ENCODE measurements at regions not wholly inside any gene's neighbourhood (a gene's known extent, or its start where the extent isn't known, plus 50 kb on each side); places are given as distances from the start of the nearest gene placed in this dataset.

- H3K4me1 ChIP-seq (ENCODE audit: control insufficient read depth, insufficient read depth, low read length), result peaks cover 21% of the 10 kb centered on the region
- H3K27me3 ChIP-seq (ENCODE audit: control insufficient read depth, insufficient read depth, low read length), result no peaks in the 10 kb centered on the region
- no peak overlapping the region for H3K4me2 ChIP-seq (ENCODE audit: low read length)
- H3K4me3 ChIP-seq (ENCODE audit: low read length), result no peak overlapping the region
- H3K36me3 ChIP-seq (ENCODE audit: insufficient read depth, low read length), result no peaks in the 10 kb centered on the region
- no peaks in the 10 kb centered on the region for H3K9me3 ChIP-seq (replicated peaks; ENCODE audit: low read length)
- H3K9ac ChIP-seq (ENCODE audit: low read depth, low read length), result no peak overlapping the region
Observed at GRCh38 chr5:96280946-96281393, 152.1 kb downstream of the PCSK1 start.

GRCh38 chr5:96279801-96280542, 153.1 kb downstream of the PCSK1 start:
- Histone ChIP-seq H3K4me3 (ENCODE audit: low read length) (no peak overlapping the region), H3K4me2 (ENCODE audit: low read length) (no peak overlapping the region), H3K36me3 (ENCODE audit: insufficient read depth, low read length) (no peaks in the 10 kb centered on the region)

GRCh38 chr5:96278981-96279380, 154.1 kb downstream of the PCSK1 start:
- Histone ChIP-seq H3K9me3 (replicated peaks; ENCODE audit: low read length) (no peaks in the 10 kb centered on the region), H3K27me3 (ENCODE audit: control insufficient read depth, insufficient read depth, low read length) (no peaks in the 10 kb centered on the region), H3K36me3 (ENCODE audit: insufficient read depth, low read length) (no peaks in the 10 kb centered on the region)

More at GRCh38 chr5:96279801-96280542, 153.1 kb downstream of the PCSK1 start:
- Histone ChIP-seq H3K27me3 (ENCODE audit: control insufficient read depth, insufficient read depth, low read length) (no peaks in the 10 kb centered on the region), H3K9ac (ENCODE audit: low read depth, low read length) (no peak overlapping the region), H3K9me3 (replicated peaks; ENCODE audit: low read length) (no peaks in the 10 kb centered on the region), H3K4me1 (ENCODE audit: control insufficient read depth, insufficient read depth, low read length) (peaks cover 21% of the 10 kb centered on the region)

GRCh38 chr5:96275051-96275450, 158.0 kb downstream of the PCSK1 start:
- Histone ChIP-seq H3K36me3 (ENCODE audit: insufficient read depth, low read length) (no peaks in the 10 kb centered on the region), H3K9me3 (replicated peaks; ENCODE audit: low read length) (no peaks in the 10 kb centered on the region), H3K4me2 (ENCODE audit: low read length) (no peak overlapping the region), H3K4me1 (ENCODE audit: control insufficient read depth, insufficient read depth, low read length) (peaks cover 7% of the 10 kb centered on the region), H3K4me3 (ENCODE audit: low read length) (no peak overlapping the region), H3K9ac (ENCODE audit: low read depth, low read length) (no peak overlapping the region), H3K27me3 (ENCODE audit: control insufficient read depth, insufficient read depth, low read length) (no peaks in the 10 kb centered on the region)

More at GRCh38 chr5:96278981-96279380, 154.1 kb downstream of the PCSK1 start:
- H3K9ac ChIP-seq (ENCODE audit: low read depth, low read length), result no peak overlapping the region
- no peak overlapping the region for H3K4me2 ChIP-seq (ENCODE audit: low read length)
- no peak overlapping the region for H3K4me3 ChIP-seq (ENCODE audit: low read length)
- H3K4me1 ChIP-seq (ENCODE audit: control insufficient read depth, insufficient read depth, low read length), result peaks cover 21% of the 10 kb centered on the region

GRCh38 chr5:96265487-96265886, 167.6 kb downstream of the PCSK1 start:
- Histone ChIP-seq H3K9ac (ENCODE audit: low read depth, low read length) (no peak overlapping the region), H3K36me3 (ENCODE audit: insufficient read depth, low read length) (no peaks in the 10 kb centered on the region), H3K4me3 (ENCODE audit: low read length) (no peak overlapping the region), H3K27me3 (ENCODE audit: control insufficient read depth, insufficient read depth, low read length) (no peaks in the 10 kb centered on the region), H3K4me1 (ENCODE audit: control insufficient read depth, insufficient read depth, low read length) (peaks cover 4% of the 10 kb centered on the region), H3K9me3 (replicated peaks; ENCODE audit: low read length) (no peaks in the 10 kb centered on the region), H3K4me2 (ENCODE audit: low read length) (no peak overlapping the region)

- Histone ChIP-seq H3K4me1 (ENCODE audit: control insufficient read depth, insufficient read depth, low read length) (peaks cover 18% of the 10 kb centered on the region), H3K9me3 (replicated peaks; ENCODE audit: low read length) (no peaks in the 10 kb centered on the region), H3K4me2 (ENCODE audit: low read length) (no peak overlapping the region), H3K36me3 (ENCODE audit: insufficient read depth, low read length) (no peaks in the 10 kb centered on the region), H3K4me3 (ENCODE audit: low read length) (no peak overlapping the region), H3K9ac (ENCODE audit: low read depth, low read length) (no peak overlapping the region), H3K27me3 (ENCODE audit: control insufficient read depth, insufficient read depth, low read length) (no peaks in the 10 kb centered on the region)
Observed at GRCh38 chr5:96264047-96264446, 169.0 kb downstream of the PCSK1 start.

- no peak overlapping the region for H3K4me3 ChIP-seq (ENCODE audit: low read length)
- no peak overlapping the region for H3K4me2 ChIP-seq (ENCODE audit: low read length)
- H3K27me3 ChIP-seq (ENCODE audit: control insufficient read depth, insufficient read depth, low read length), result no peaks in the 10 kb centered on the region
- no peak overlapping the region for H3K9ac ChIP-seq (ENCODE audit: low read depth, low read length)
- no peaks in the 10 kb centered on the region for H3K9me3 ChIP-seq (replicated peaks; ENCODE audit: low read length)
- H3K4me1 ChIP-seq (ENCODE audit: control insufficient read depth, insufficient read depth, low read length), result peaks cover 37% of the 10 kb centered on the region
- H3K36me3 ChIP-seq (ENCODE audit: insufficient read depth, low read length), result no peaks in the 10 kb centered on the region
Observed at GRCh38 chr5:96262105-96262504, 170.9 kb downstream of the PCSK1 start.

- Histone ChIP-seq H3K9ac (ENCODE audit: low read depth, low read length) (peak overlapping the region; percentile 66), H3K9me3 (replicated peaks; ENCODE audit: low read length) (no peaks in the 10 kb centered on the region), H3K4me2 (ENCODE audit: low read length) (peak overlapping the region; percentile 8), H3K36me3 (ENCODE audit: insufficient read depth, low read length) (no peaks in the 10 kb centered on the region), H3K4me1 (ENCODE audit: control insufficient read depth, insufficient read depth, low read length) (peaks cover 57% of the 10 kb centered on the region), H3K27me3 (ENCODE audit: control insufficient read depth, insufficient read depth, low read length) (no peaks in the 10 kb centered on the region), H3K4me3 (ENCODE audit: low read length) (no peak overlapping the region)
Observed at GRCh38 chr5:96260009-96260408, 173.0 kb downstream of the PCSK1 start.

GRCh38 chr5:96259151-96259772, 173.8 kb downstream of the PCSK1 start:
- Histone ChIP-seq H3K4me1 (ENCODE audit: control insufficient read depth, insufficient read depth, low read length) (peaks cover 65% of the 10 kb centered on the region), H3K4me2 (ENCODE audit: low read length) (peak overlapping the region; percentile 55), H3K4me3 (ENCODE audit: low read length) (no peak overlapping the region), H3K9ac (ENCODE audit: low read depth, low read length) (peak overlapping the region; percentile 66), H3K9me3 (replicated peaks; ENCODE audit: low read length) (no peaks in the 10 kb centered on the region), H3K27me3 (ENCODE audit: control insufficient read depth, insufficient read depth, low read length) (no peaks in the 10 kb centered on the region), H3K36me3 (ENCODE audit: insufficient read depth, low read length) (no peaks in the 10 kb centered on the region)

GRCh38 chr5:96258692-96259091, 174.4 kb downstream of the PCSK1 start:
- no peaks in the 10 kb centered on the region for H3K9me3 ChIP-seq (replicated peaks; ENCODE audit: low read length)
- H3K4me2 ChIP-seq (ENCODE audit: low read length), result peak overlapping the region; percentile 55
- no peak overlapping the region for H3K4me3 ChIP-seq (ENCODE audit: low read length)
- peak overlapping the region; percentile 66 for H3K9ac ChIP-seq (ENCODE audit: low read depth, low read length)
- peaks cover 69% of the 10 kb centered on the region for H3K4me1 ChIP-seq (ENCODE audit: control insufficient read depth, insufficient read depth, low read length)
- no peaks in the 10 kb centered on the region for H3K36me3 ChIP-seq (ENCODE audit: insufficient read depth, low read length)
- no peaks in the 10 kb centered on the region for H3K27me3 ChIP-seq (ENCODE audit: control insufficient read depth, insufficient read depth, low read length)

- Histone ChIP-seq H3K4me3 (ENCODE audit: low read length) (no peak overlapping the region), H3K4me2 (ENCODE audit: low read length) (peak overlapping the region; percentile 10), H3K27me3 (ENCODE audit: control insufficient read depth, insufficient read depth, low read length) (no peaks in the 10 kb centered on the region), H3K9me3 (replicated peaks; ENCODE audit: low read length) (no peaks in the 10 kb centered on the region), H3K9ac (ENCODE audit: low read depth, low read length) (peak overlapping the region; percentile 66), H3K36me3 (ENCODE audit: insufficient read depth, low read length) (no peaks in the 10 kb centered on the region), H3K4me1 (ENCODE audit: control insufficient read depth, insufficient read depth, low read length) (peaks cover 70% of the 10 kb centered on the region)
Observed at GRCh38 chr5:96257904-96258303, 175.1 kb downstream of the PCSK1 start.
